IMR-90 (cell line): ENCODE measurements at regions not wholly inside any gene's neighbourhood (a gene's known extent, or its start where the extent isn't known, plus 50 kb on each side); places are given as distances from the start of the nearest gene placed in this dataset.

Experiments
- ATAC-seq: fragments of 200-7000 bp; cut with Tn5 transposase; 2 replicates; pipeline ENCODE4 v1.9.1; 2020; ENCODE audit warnings: low read depth, mild to moderate bottlenecking, moderate library complexity
- BruUV-seq: library from RNA; stranded (reverse); fragments of 400-500 nt; replicated peaks from 2 replicates; lab custom pipeline; 2021; lab: Mats Ljungman, UMichigan
- CTCF ChIA-PET: fragments of 300-600 bp; formaldehyde crosslinking; extraction: SDS; loops from one replicate; lab custom pipeline; 2021; ENCODE audit warnings: antibody characterized with exemption; lab: Yijun Ruan, JAX
- POLR2A ChIA-PET: fragments of 300-600 bp; sonication (Branson Sonifier 250); formaldehyde crosslinking; loops from one replicate; lab custom pipeline; 2022; ENCODE audit warnings: antibody characterized with exemption; ENCODE audit not compliant: unreplicated experiment; lab: Charles Lee
- DNase-seq: peaks from one replicate; pipeline ENCODE4 v3.0.0; 2013
- H2AFZ ChIP-seq: replicated peaks from 2 replicates; pipeline ENCODE3; 2013; ENCODE audit warnings: low read length, mild to moderate bottlenecking; ENCODE audit not compliant: poor library complexity
- H2AK5ac ChIP-seq: 2 replicates; pipeline ENCODE4 v1.6.1; 2013; ENCODE audit warnings: low read depth, low read length, inconsistent platforms
- H2AK9ac ChIP-seq: replicated peaks from 2 replicates; pipeline ENCODE3; 2013; ENCODE audit warnings: mild to moderate bottlenecking, low read depth, low read length, moderate library complexity; ENCODE audit not compliant: poor library complexity
- H2BK120ac ChIP-seq: 2 replicates; pipeline ENCODE4 v1.6.1; 2013; ENCODE audit warnings: low read depth, low read length, inconsistent platforms
- H2BK15ac ChIP-seq: 3 replicates; pipeline ENCODE4 v1.6.1; 2013; ENCODE audit warnings: low read depth, low read length, inconsistent platforms
- H2BK20ac ChIP-seq: 2 replicates; pipeline ENCODE4 v1.6.1; 2013; ENCODE audit warnings: low read depth, mild to moderate bottlenecking, inconsistent platforms, low read length, moderate library complexity
- H2BK5ac ChIP-seq: 2 replicates; pipeline ENCODE4 v1.6.1; 2013; ENCODE audit warnings: mild to moderate bottlenecking, low read depth, low read length, inconsistent platforms; ENCODE audit not compliant: poor library complexity, severe bottlenecking
- H3K14ac ChIP-seq: replicated peaks from 2 replicates; pipeline ENCODE4 v1.6.1; 2013; ENCODE audit warnings: low read depth, low read length, inconsistent platforms
- H3K18ac ChIP-seq: 2 replicates; pipeline ENCODE4 v1.6.1; 2013; ENCODE audit warnings: low read depth, low read length, control low read depth
- H3K23ac ChIP-seq: 2 replicates; pipeline ENCODE4 v1.6.1; 2013; ENCODE audit warnings: low read depth, low read length, inconsistent platforms
- H3K27ac ChIP-seq: 2 replicates; pipeline ENCODE4 v1.5.1; 2013; ENCODE audit warnings: mild to moderate bottlenecking, control low read depth, low read length; ENCODE audit not compliant: insufficient read depth
- H3K27me3 ChIP-seq: 2 replicates; pipeline ENCODE4 v1.6.1; 2013; ENCODE audit warnings: low read length; ENCODE audit not compliant: control insufficient read depth, insufficient read depth
- H3K36me3 ChIP-seq: 2 replicates; pipeline ENCODE4 v1.6.1; 2013; ENCODE audit warnings: low read length, mixed read lengths; ENCODE audit not compliant: control insufficient read depth, insufficient read depth
- H3K4ac ChIP-seq: 2 replicates; pipeline ENCODE4 v1.6.1; 2013; ENCODE audit warnings: low read depth, low read length, inconsistent platforms
- H3K4me1 ChIP-seq: 2 replicates; pipeline ENCODE4 v1.6.1; 2013; ENCODE audit warnings: low read length, mixed read lengths; ENCODE audit not compliant: control insufficient read depth, insufficient read depth
- H3K4me2 ChIP-seq: 2 replicates; pipeline ENCODE4 v1.6.1; 2013; ENCODE audit warnings: low read depth, mild to moderate bottlenecking, control low read depth, low read length, moderate library complexity
- H3K4me3 ChIP-seq: 2 replicates; pipeline ENCODE4 v1.5.1; 2013; ENCODE audit warnings: low read depth, mild to moderate bottlenecking, control low read depth, low read length, moderate library complexity; ENCODE audit not compliant: insufficient read depth
- H3K56ac ChIP-seq: 2 replicates; pipeline ENCODE4 v1.6.1; 2013; ENCODE audit warnings: low read length, inconsistent platforms; ENCODE audit not compliant: insufficient read depth; ENCODE audit errors: extremely low read depth
- H3K79me1 ChIP-seq, 2 experiments: 2 replicates each; pipeline ENCODE4 v1.6.1; 2013; ENCODE audit warnings: low read length in 2 of 2, inconsistent platforms in 1 of 2, low read depth in 1 of 2
- H3K9ac ChIP-seq: 2 replicates; pipeline ENCODE4 v1.6.1; 2013; ENCODE audit warnings: low read depth, low read length, control low read depth
- H3K9me1 ChIP-seq: 2 replicates; pipeline ENCODE4 v1.6.1; 2013; ENCODE audit warnings: low read length, inconsistent platforms; ENCODE audit not compliant: insufficient read depth
- H3K9me3 ChIP-seq: 2 replicates; pipeline ENCODE4 v1.6.1; 2013; ENCODE audit warnings: low read length; ENCODE audit not compliant: control insufficient read depth, insufficient read depth
- H4K20me1 ChIP-seq: 2 replicates; pipeline ENCODE4 v1.6.1; 2013; ENCODE audit warnings: low read length, inconsistent platforms; ENCODE audit not compliant: insufficient read depth
- H4K5ac ChIP-seq: 2 replicates; pipeline ENCODE4 v1.6.1; 2013; ENCODE audit warnings: mild to moderate bottlenecking, low read depth, low read length, control low read depth
- H4K8ac ChIP-seq, 2 experiments: 2 replicates each; pipeline ENCODE4 v1.6.1; 2013; ENCODE audit warnings: low read depth in 2 of 2, low read length in 2 of 2, control low read depth in 1 of 2, inconsistent platforms in 1 of 2
- H4K91ac ChIP-seq: 2 replicates; pipeline ENCODE4 v1.6.1; 2013; ENCODE audit warnings: low read depth, low read length, inconsistent platforms; ENCODE audit not compliant: insufficient read depth
- CEBPB ChIP-seq: IDR thresholded peaks from 2 replicates; pipeline ENCODE4 v1.6.1; 2012; ENCODE audit warnings: low read depth, low read length, improper control_type of control experiment
- MXI1 ChIP-seq: IDR thresholded peaks from 2 replicates; pipeline ENCODE4 v1.6.1; 2012; ENCODE audit warnings: low read depth, mild to moderate bottlenecking, low read length, moderate library complexity, borderline replicate concordance
- RCOR1 ChIP-seq: IDR thresholded peaks from 2 replicates; pipeline ENCODE4 v1.6.1; 2012; ENCODE audit warnings: mild to moderate bottlenecking, low read length, improper control_type of control experiment; ENCODE audit not compliant: insufficient replicate concordance
- dilution Hi-C: fragments of 300-500 bp; cut with HindIII; formaldehyde crosslinking; loops from one replicate; pipeline ENCODE4 v1.14.3; 2018; ENCODE audit warnings: low sequenced_read_pairs; ENCODE audit not compliant: unreplicated experiment
- in situ Hi-C: fragments of 300-500 bp; cut with MboI; formaldehyde crosslinking; loops from 3 replicates; pipeline ENCODE4 v1.14.3; 2019; ENCODE audit warnings: low sequenced_read_pairs, inconsistent platforms, mixed read lengths
- intact Hi-C: fragments of 100-400 bp; cut with micrococcal nuclease; formaldehyde crosslinking; loops from 2 replicates; pipeline ENCODE4 v1.10.0; 2022

GRCh38 chr15:81922143-81922542, 123.7 kb downstream of the MEX3B start:
- no peak overlapping the region for H4K8ac ChIP-seq
- no peak overlapping the region for H4K91ac ChIP-seq
- no peak overlapping the region for H2AFZ ChIP-seq
- H3K4me3 ChIP-seq: no peak overlapping the region
- no peak overlapping the region for H4K5ac ChIP-seq
- H3K9ac ChIP-seq: no peak overlapping the region
- peaks cover 7% of the 10 kb centered on the region for H3K4me1 ChIP-seq
- dilution Hi-C loops (no loop called here), in situ Hi-C loops (no loop called here), intact Hi-C loops (no loop called here)
- no peak overlapping the region for H2AK5ac ChIP-seq
- no peak overlapping the region for H3K56ac ChIP-seq
- TF ChIP-seq MXI1: no peak
- no peak for TF ChIP-seq RCOR1
- no peak for TF ChIP-seq CEBPB
- ChIA-PET POLR2A (no interaction called here), CTCF (no interaction called here)
- H3K14ac ChIP-seq: no peak overlapping the region
- H2BK20ac ChIP-seq: no peak overlapping the region
- H3K27ac ChIP-seq: no peak overlapping the region
- no peak overlapping the region for H3K4me2 ChIP-seq
- no peaks in the 10 kb centered on the region for H3K27me3 ChIP-seq
- no peak overlapping the region for H3K4ac ChIP-seq
- no peak overlapping the region for H2BK5ac ChIP-seq
- no peak overlapping the region for H3K18ac ChIP-seq
- H3K36me3 ChIP-seq: no peaks in the 10 kb centered on the region
- H2BK15ac ChIP-seq: no peak overlapping the region
- no peak overlapping the region for H2BK120ac ChIP-seq
- H3K9me3 ChIP-seq: peaks cover 11% of the 10 kb centered on the region
- DNase-seq: no peak
- H3K79me1 ChIP-seq: no peaks in the 10 kb centered on the region
- ATAC-seq: no peak
- no peak overlapping the region for H2AK9ac ChIP-seq
- no TSS peak for BruUV-seq
- no peaks in the 10 kb centered on the region for H4K20me1 ChIP-seq
- 0 out of 2 replicates have a peak, but pooled peaks cover 5% of the 10 kb centered on the region for H3K9me1 ChIP-seq
- H3K23ac ChIP-seq: no peak overlapping the region
